ENCODE measurements at regions not wholly inside any gene's neighbourhood (a gene's known extent, or its start where the extent isn't known, plus 50 kb on each side); places are given as distances from the start of the nearest gene placed in this dataset.

- DNase-seq, result no peak
These were observed 497.9 kb upstream of the JARID2 start for GRCh38 chr6:14747881-14748520.

- no peak for DNase-seq
These were observed 497.2 kb upstream of the JARID2 start for GRCh38 chr6:14748679-14749078.

GRCh38 chr6:14750059-14750661 is 495.7 kb upstream of the JARID2 start:
- no peak for DNase-seq

- DNase-seq, result no peak
These were observed 494.2 kb upstream of the JARID2 start for GRCh38 chr6:14751645-14752175.

GRCh38 chr6:14754751-14755513 is 490.9 kb upstream of the JARID2 start:
- no peak for DNase-seq

- no peak for DNase-seq
These were observed 489.5 kb upstream of the JARID2 start for GRCh38 chr6:14756340-14756739.

- DNase-seq, result no peak
These were observed 488.9 kb upstream of the JARID2 start for GRCh38 chr6:14757014-14757413.

- DNase-seq, result no peak
These were observed 488.5 kb upstream of the JARID2 start for GRCh38 chr6:14757418-14757817.

GRCh38 chr6:14758421-14759081 is 487.3 kb upstream of the JARID2 start:
- DNase-seq, result no peak

- no peak for DNase-seq
These were observed 485.7 kb upstream of the JARID2 start for GRCh38 chr6:14759976-14760672.

GRCh38 chr6:14762077-14762476 is 483.8 kb upstream of the JARID2 start:
- no peak for DNase-seq

GRCh38 chr6:14763139-14763538 is 482.7 kb upstream of the JARID2 start:
- DNase-seq, result no peak

- no peak for DNase-seq
These were observed 482.3 kb upstream of the JARID2 start for GRCh38 chr6:14763616-14764015.

GRCh38 chr6:14765106-14765505 is 480.8 kb upstream of the JARID2 start:
- no peak for DNase-seq

GRCh38 chr6:14765721-14766390 is 480.0 kb upstream of the JARID2 start:
- no peak for DNase-seq

- no peak for DNase-seq
These were observed 479.4 kb upstream of the JARID2 start for GRCh38 chr6:14766391-14766994.

- DNase-seq, result no peak
These were observed 478.6 kb upstream of the JARID2 start for GRCh38 chr6:14767226-14767625.

GRCh38 chr6:14770040-14770439 is 475.8 kb upstream of the JARID2 start:
- no peak for DNase-seq

GRCh38 chr6:14770572-14770971 is 475.3 kb upstream of the JARID2 start:
- no peak for DNase-seq

- DNase-seq, result no peak
These were observed 474.9 kb upstream of the JARID2 start for GRCh38 chr6:14771016-14771415.

- no peak for DNase-seq
These were observed 473.7 kb upstream of the JARID2 start for GRCh38 chr6:14772188-14772587.

GRCh38 chr6:14775528-14775927 is 470.3 kb upstream of the JARID2 start:
- DNase-seq, result no peak
